Fibroblast of peridontal ligament (primary cell): ENCODE measurements at regions not wholly inside any gene's neighbourhood (a gene's known extent, or its start where the extent isn't known, plus 50 kb on each side); places are given as distances from the start of the nearest gene placed in this dataset.

Experiments
- DNase-seq: peaks from one replicate; pipeline ENCODE4 v3.0.0-alpha.2; 2010; ENCODE audit errors: extremely low read depth

DNA sequence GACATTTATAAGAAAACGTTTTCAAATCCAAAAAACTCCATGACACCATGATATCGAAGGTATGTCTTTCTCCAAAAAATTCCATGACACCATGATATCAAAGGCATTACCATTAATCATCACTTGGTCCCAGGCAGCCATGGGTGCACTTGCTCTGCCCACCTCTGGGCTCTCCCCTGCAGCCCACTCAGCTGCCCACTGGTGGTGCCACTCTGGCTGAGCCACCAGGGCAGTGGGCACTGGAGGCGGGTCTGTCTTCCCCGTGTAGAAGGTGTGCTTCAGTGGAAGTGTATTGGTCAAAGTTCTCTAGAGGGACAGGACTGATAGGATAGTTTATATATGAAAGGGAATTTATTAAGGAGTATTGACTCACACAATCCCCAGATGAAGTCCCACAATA is 240.4 kb downstream of the KLF6 start:
- no peak for DNase-seq

DNA sequence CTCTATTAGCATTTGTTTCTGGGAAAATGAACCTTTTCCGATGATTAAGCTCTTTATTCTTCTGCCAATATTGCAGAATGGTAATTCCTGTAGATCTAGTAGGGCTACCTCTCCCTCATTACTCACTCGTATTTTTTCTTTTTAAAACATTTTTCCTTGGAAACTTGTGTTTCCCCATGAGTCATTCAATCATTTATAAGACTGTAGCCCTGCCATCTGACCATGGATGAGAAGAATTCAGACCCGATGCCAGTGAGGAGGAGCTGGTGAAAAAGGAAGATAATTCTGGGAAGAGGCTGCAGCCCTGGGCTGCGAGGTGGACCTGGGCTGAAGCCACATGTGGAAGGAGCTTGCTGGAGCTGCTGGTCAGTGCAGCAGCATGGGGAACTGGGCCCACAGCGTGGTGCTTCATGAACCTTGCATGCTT is 242.8 kb downstream of the KLF6 start:
- peak; percentile 92 for DNase-seq

- DNase-seq: no peak
Measured at GRCh38 chr10:3539696-3540383, 245.2 kb downstream of the KLF6 start.

GRCh38 chr10:3538656-3539531 is 246.1 kb downstream of the KLF6 start:
- peak; percentile 96 for DNase-seq

DNA sequence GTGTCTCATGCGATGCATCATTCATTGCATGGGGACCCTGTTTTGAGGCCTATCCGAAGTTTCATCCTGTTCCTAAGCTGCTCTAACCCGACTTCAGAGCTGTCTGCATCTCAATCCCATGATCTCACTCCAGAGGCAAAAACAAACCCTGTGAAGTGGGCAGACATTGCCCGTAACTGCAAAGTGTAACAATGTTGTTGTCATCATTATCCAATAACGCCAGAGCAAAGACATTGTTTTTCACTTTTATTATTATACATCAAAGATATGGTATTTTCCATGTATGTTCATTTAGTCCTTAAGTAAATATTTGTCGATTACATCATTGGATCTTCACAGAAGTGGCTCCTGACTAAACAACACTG is 246.7 kb downstream of the KLF6 start:
- DNase-seq: no peak

DNA sequence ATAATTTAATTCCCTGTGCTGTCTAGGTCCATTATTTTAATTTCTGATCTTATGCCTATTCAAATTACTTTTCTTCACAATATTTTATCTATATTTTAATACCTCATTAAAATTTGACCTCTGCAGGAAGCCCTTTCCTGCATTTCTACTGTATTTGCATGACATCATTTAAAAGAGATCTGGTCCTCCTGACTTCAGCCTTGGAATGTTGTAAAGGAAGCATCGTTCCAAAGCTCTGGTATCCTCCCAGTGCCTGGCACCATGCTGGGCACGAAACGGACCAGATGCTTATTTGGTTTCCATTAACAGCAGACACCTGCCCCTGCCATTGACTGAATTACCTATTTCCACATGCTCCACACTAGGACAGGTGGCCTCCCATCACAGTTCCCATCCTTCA is 247.5 kb downstream of the KLF6 start:
- DNase-seq: no peak

GRCh38 chr10:3535001-3535400 is 250.0 kb downstream of the KLF6 start:
- no peak for DNase-seq

DNA sequence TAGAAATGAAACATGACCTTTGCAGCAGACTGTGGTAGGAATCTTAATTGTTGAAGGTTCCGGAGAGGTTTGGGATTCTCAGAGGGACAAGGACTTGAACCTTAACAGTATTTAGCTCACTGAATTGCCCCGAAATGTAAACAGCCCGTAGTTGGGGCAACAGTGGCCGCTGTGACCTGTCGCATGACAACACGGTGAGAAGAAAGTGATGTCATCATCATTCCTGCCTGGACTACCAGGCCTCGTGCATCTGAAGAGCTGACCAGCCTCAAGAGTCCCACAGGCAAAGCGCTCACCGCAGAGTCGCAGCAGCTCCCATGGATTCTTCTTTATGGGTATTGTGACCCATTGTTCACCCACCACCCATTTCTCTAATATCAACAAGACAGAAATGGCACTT is 250.6 kb downstream of the KLF6 start:
- no peak for DNase-seq

DNA sequence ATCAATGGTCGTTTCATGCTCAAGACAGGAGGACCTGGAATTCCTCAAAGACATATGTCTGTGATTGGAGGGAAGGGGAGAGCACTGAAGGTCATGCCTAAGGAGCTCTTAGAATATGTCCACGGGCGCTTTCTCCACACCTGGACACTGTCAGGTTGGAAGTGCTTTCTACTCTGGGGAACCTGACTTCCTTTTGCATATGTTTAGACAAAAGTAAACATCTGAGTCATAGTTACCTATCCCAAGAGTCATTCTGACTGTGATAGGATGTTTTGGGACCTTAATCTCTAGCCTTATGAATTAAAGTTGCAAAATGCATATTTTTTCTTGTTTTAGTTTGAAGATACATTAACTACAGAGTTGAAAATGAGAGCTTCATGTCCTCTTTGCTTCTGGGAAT is 251.7 kb downstream of the KLF6 start:
- no peak for DNase-seq

DNA sequence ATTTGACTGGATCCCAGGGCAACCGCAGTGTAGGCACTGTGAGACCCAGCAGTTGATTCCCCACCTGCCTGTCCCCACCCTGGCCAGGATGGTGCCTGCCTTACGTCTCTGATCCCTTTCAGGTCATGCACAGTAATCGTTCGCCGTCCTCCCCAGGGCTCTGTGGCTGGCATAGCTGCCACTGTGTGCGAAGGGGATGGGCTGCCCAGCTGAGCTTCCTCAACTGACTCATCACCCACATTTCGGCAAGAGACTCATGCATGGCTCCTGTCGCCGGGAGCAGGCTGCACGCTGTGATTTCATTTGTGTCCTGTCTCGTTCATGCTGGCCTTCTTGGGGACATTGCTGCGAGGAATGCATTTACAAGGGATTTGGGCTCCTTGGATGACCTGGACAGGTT is 252.4 kb downstream of the KLF6 start:
- DNase-seq: no peak

GRCh38 chr10:3531670-3532069 is 253.3 kb downstream of the KLF6 start:
- no peak for DNase-seq

DNA sequence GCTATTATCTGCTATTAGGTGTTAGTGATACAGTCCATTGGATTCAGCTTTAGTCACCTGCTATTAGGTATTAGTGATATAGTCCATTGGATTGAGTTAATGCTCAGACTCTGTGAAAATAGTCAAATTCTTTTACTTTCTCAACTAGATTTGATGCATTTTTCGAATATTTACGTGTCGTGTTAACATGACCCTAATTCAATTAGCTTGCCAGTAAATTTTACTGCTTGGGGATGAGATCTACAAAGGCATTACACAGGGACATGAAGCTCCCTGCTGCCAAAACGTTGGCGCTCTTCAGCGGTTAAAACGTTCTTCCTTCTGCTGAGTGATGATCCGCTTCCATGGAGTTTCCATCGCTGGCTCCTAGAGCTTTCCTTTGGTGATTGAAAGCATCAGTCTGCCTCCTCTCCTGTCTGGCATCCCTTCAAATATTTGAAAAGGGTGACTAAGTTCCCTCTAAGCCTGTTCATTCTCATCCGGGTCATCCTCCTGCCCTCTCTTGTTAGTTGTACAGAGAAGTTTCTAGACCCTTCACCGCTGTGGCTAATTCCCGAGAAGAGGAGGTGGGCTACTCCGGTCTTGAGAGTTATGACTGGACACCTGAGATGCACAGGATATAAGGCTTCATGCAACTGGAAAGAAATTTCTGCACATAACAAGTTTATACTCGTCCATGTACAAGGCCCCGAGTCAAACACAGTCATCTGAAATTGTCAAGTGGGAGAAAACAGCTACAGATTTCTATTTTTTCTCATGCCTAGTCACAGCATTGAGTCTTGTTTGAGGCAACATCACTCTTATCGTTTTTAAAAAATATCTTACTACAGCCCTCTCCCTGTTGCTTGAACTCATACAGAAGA is 254.0 kb downstream of the KLF6 start:
- DNase-seq: no peak

DNA sequence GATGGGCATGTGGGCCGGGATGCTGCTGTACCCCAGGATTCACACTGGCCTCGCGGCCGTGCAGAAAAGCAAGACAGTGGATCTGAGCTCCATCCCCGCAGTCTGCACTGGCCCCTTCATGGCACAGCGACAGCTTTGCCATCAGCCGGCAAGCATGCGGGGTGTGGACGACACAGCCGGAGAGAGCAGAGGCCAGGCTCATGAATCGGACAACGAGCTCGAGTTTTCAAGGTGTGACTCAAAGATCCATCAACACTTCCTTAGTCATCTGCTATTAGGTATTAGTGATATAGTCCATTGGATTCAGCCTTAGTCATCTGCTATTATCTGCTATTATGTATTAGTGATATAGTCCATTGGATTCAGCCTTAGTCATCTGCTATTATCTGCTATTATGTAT is 254.7 kb downstream of the KLF6 start:
- no peak for DNase-seq

DNA sequence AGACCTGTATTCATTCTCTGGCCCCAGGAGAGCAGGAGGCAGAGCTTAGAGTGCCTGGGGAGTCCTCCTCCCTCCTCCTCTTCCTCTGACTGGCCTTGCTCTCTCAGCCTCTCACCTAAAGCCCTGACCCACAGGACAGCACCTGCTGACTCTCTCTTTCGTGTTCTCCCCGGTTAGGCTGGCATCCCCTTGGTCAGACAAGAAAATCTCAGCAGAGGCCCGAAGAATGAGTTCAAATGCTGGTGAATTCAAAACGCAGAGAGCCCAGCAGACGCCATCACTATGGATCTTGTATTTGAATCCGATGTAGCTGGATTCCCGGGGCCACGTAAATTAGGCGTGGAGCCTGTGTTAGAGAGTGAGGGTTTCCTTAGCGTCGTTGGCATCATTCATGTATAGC is 255.3 kb downstream of the KLF6 start:
- DNase-seq: no peak

- no peak for DNase-seq
Measured at GRCh38 chr10:3528823-3529403, 256.1 kb downstream of the KLF6 start.

GRCh38 chr10:3528271-3528670 is 256.7 kb downstream of the KLF6 start:
- DNase-seq: peak; percentile 65

- DNase-seq: peak; percentile 82
Measured at GRCh38 chr10:3527869-3528268, 257.1 kb downstream of the KLF6 start.

- DNase-seq: peak; percentile 98
Measured at GRCh38 chr10:3526727-3527501, 258.1 kb downstream of the KLF6 start.

DNA sequence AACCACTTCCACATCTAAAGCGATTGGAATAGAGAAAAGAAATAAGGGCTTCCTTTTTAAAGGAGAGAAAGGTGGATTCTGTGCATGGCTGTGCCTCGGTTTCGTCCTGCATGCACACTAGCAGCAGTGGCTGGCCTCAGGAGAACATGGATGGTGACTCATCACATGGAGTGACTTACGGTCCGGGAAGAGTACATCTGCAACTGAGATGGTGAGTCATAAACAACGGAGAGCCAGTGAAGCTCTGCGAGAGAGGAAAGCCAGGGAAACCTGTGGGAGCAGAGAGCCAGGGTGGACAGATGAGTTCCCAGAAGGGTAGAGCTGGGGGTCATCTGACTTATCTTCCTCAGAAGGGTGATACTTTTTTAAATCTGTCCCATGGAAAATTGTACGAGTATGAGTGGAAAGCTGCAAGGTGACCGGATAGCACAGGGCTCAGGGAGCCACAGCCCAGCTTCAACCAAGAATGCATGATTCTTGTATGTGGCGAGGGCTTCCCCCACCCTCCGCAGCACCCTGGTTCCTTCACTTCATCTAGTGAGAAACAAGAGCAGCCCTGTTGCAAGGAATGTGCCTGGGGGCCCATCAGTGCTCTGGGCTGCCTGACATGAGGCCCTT is 259.1 kb downstream of the KLF6 start:
- peak; percentile 97 for DNase-seq

DNA sequence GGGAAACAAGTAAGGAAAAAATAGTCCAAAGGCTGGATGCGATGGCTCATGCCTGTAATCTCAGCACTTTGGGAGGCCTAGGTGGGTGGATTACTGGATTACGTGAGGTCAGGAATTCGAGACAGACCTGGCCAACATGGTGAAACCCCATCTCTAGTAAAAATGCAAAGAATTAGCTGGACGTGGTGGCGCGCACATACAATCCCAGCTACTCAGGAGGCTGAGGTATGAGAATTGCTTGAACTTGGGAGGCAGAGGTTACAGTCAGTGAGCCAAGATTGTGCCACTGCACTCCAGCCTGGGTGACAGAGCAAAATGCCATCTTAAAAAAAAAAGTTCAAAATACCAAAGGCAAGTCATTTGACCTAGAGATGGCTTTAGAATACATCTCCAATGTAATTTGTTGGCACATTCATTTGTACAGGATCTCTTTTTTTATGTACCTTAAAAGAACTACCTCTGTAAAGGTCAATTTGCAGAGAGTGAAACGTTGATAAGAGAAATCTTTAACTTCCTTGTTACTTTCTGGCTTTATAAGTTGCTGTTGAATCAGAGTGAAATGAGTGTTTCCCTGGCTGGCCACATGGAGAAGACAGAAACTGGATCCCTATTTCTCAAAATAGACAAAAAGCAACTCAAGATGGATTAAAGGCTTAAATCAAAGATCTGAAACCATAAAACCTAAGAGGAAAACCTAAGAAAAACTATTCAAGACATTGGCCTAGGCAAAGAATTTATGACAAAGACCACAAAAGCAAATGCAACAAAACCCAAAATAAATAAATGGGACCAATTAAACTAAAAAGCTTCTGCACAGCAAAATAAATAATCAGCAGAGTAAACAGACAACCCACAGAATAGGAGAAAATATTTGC is 260.7 kb downstream of the KLF6 start:
- DNase-seq: peak; percentile 75
